ENCODE measurements at regions not wholly inside any gene's neighbourhood (a gene's known extent, or its start where the extent isn't known, plus 50 kb on each side); places are given as distances from the start of the nearest gene placed in this dataset.
A peak's percentile ranks its signal among the peaks of the same experiment; 100 is the strongest.

- Histone ChIP-seq H4K5ac (ENCODE audit: insufficient read length, low read depth, low read length) (no peak overlapping the region), H3K27me3 (replicated peaks in 1 of 4; ENCODE audit: control insufficient read depth in 3 of 4, extremely low read depth in 1 of 4, insufficient read depth in 3 of 4, low read length in 3 of 4) (no peaks in the 10 kb centered on the region), H3K14ac (ENCODE audit: insufficient read length) (no peak overlapping the region), H3K79me2 (ENCODE audit: control insufficient read depth in 1 of 2, insufficient read depth in 2 of 2, low read length in 2 of 2) (no peaks in the 10 kb centered on the region), H2BK5ac (ENCODE audit: low read depth, low read length) (no peak overlapping the region), H4K20me1 (replicated peaks in 1 of 2; ENCODE audit: control insufficient read depth in 1 of 2, insufficient read depth in 2 of 2, low read length in 2 of 2) (no peaks in the 10 kb centered on the region), H3K18ac (ENCODE audit: extremely low read depth, low read length) (no peak overlapping the region), H3K79me1 (ENCODE audit: low read depth, low read length) (no peaks in the 10 kb centered on the region), H2BK20ac (ENCODE audit: low read length) (no peak overlapping the region), H3K9ac (replicated peaks in 1 of 4; ENCODE audit: extremely low read depth in 1 of 4, low read depth in 3 of 4, low read length in 3 of 4) (no peak overlapping the region), H3K4me2 (ENCODE audit: insufficient read depth in 1 of 2, low read depth in 2 of 2, low read length in 2 of 2) (no peak overlapping the region), H3K27ac (ENCODE audit: low read depth, low read length) (no peak overlapping the region), H4K8ac (ENCODE audit: extremely low read depth, insufficient read depth, low read length) (no peak overlapping the region), H3K23ac (ENCODE audit: insufficient read length) (no peak overlapping the region), H3K9me3 (ENCODE audit: insufficient read depth in 2 of 2, low read depth in 1 of 2, low read length in 1 of 2) (no peaks in the 10 kb centered on the region), H3K4ac (replicated peaks; ENCODE audit: insufficient read length, low read depth, low read length) (no peak overlapping the region), H2BK12ac (ENCODE audit: low read depth, low read length) (no peak overlapping the region), H3K4me1 (replicated peaks in 1 of 4; ENCODE audit: control insufficient read depth in 3 of 4, insufficient read depth in 4 of 4, low read length in 3 of 4) (no peaks in the 10 kb centered on the region), H2BK120ac (replicated peaks; ENCODE audit: low read depth, low read length) (no peak overlapping the region), H2AK5ac (ENCODE audit: low read depth, low read length) (no peak overlapping the region), H2AFZ (ENCODE audit: low read length) (0 out of 2 replicates have a peak overlapping the region, but pooled peaks have one; percentile 46), H3K4me3 (ENCODE audit: extremely low read depth in 1 of 4, insufficient read depth in 2 of 4, low read depth in 3 of 4, low read length in 4 of 4) (no peak overlapping the region), H2BK15ac (ENCODE audit: low read length) (no peak overlapping the region), H4K91ac (replicated peaks; ENCODE audit: insufficient read length, low read length) (no peak overlapping the region), H3K36me3 (ENCODE audit: control insufficient read depth in 2 of 4, insufficient read depth in 4 of 4, low read length in 3 of 4) (no peaks in the 10 kb centered on the region), H3K23me2 (ENCODE audit: low read depth, low read length) (no peaks in the 10 kb centered on the region), H3K56ac (replicated peaks; ENCODE audit: insufficient read length, low read depth, low read length) (no peak overlapping the region)
- no peak for TF ChIP-seq RFX5 (IDR thresholded peaks at IDR 0.05; ENCODE audit: borderline replicate concordance, low read depth, low read length)
- POLR2A ChIA-PET (ENCODE audit: partially characterized antibody) = interaction anchor here (0.7 kb wide), 1 partner anchor 19 kb away, joined by 3 read pairs; no protein-coding TSS in a partner anchor
- DNase-seq (ENCODE audit: low read depth in 1 of 2, low spot score in 2 of 2) (no peak), FAIRE-seq (no peak)
- 88% methylated on average over 2 of the region's 2 CpGs; no CpG with 5 or more reads in 1 of the 2 experiments for WGBS, 2 experiments (ENCODE audit: extremely low coverage in 1 of 2, insufficient coverage in 1 of 2, insufficient read length in 1 of 2, insufficient replicate concordance in 2 of 2, low coverage in 1 of 2, low lambda C conversion rate in 2 of 2, missing lambda C conversion rate in 1 of 2)
- CTCF ChIA-PET (ENCODE audit: partially characterized antibody) = interaction anchor here (1.1 to 1.4 kb wide), 2 partner anchors 9 to 73 kb away, joined by 3 to 6 read pairs; no protein-coding TSS in a partner anchor
Observed at GRCh38 chr13:75091718-75092117, 390.3 kb downstream of the TBC1D4 start.
